ENCODE measurements at regions not wholly inside any gene's neighbourhood (a gene's known extent, or its start where the extent isn't known, plus 50 kb on each side); places are given as distances from the start of the nearest gene placed in this dataset.

- TF ChIP-seq CTCF (IDR thresholded peaks at IDR 0.05 in 4 of 5, conservative IDR thresholded peaks at IDR 0.05 in 1 of 5) (no peak), POLR2A (IDR thresholded peaks at IDR 0.05) (no peak)
Observed at GRCh38 chr10:36283827-36284226, 641.7 kb upstream of the FZD8 start.

Measured in gastrocnemius medialis (tissue), 4 donors.